GM21367 (cell line): ENCODE measurements at regions not wholly inside any gene's neighbourhood (a gene's known extent, or its start where the extent isn't known, plus 50 kb on each side); places are given as distances from the start of the nearest gene placed in this dataset.

Experiments used
- ATAC-seq: cut with Tn5 transposase; IDR thresholded peaks from one replicate; pipeline ENCODE4 v1.9.1; 2021; ENCODE audit not compliant: unreplicated experiment

GRCh38 chr5:2575292-2575691, 176.2 kb downstream of the IRX2 start:
- no peak for ATAC-seq

- no peak for ATAC-seq
Measured at GRCh38 chr5:2574155-2574554, 177.3 kb downstream of the IRX2 start.

GRCh38 chr5:2570586-2570985, 180.9 kb downstream of the IRX2 start:
- ATAC-seq = no peak

- no peak for ATAC-seq
Measured at GRCh38 chr5:2569774-2570542, 181.5 kb downstream of the IRX2 start.

- no peak for ATAC-seq
Measured at GRCh38 chr5:2569176-2569575, 182.3 kb downstream of the IRX2 start.

- no peak for ATAC-seq
Measured at GRCh38 chr5:2566284-2566683, 185.2 kb downstream of the IRX2 start.

GRCh38 chr5:2565147-2565546, 186.3 kb downstream of the IRX2 start:
- no peak for ATAC-seq

- no peak for ATAC-seq
Measured at GRCh38 chr5:2563046-2563445, 188.4 kb downstream of the IRX2 start.

GRCh38 chr5:2562036-2562435, 189.4 kb downstream of the IRX2 start:
- ATAC-seq = no peak

- ATAC-seq = no peak
Measured at GRCh38 chr5:2560435-2560834, 191.0 kb downstream of the IRX2 start.

- ATAC-seq = no peak
Measured at GRCh38 chr5:2557435-2557834, 194.0 kb downstream of the IRX2 start.

- ATAC-seq = no peak
Measured at GRCh38 chr5:2556375-2556966, 195.0 kb downstream of the IRX2 start.

- ATAC-seq = no peak
Measured at GRCh38 chr5:2553611-2554010, 197.9 kb downstream of the IRX2 start.

- ATAC-seq = no peak
Measured at GRCh38 chr5:2550509-2550908, 201.0 kb downstream of the IRX2 start.

GRCh38 chr5:2549900-2550299, 201.6 kb downstream of the IRX2 start:
- ATAC-seq = no peak

GRCh38 chr5:2549354-2549753, 202.1 kb downstream of the IRX2 start:
- ATAC-seq = no peak

- ATAC-seq = no peak
Measured at GRCh38 chr5:2546938-2547337, 204.5 kb downstream of the IRX2 start.

GRCh38 chr5:2544003-2544402, 207.5 kb downstream of the IRX2 start:
- no peak for ATAC-seq

GRCh38 chr5:2542821-2543220, 208.7 kb downstream of the IRX2 start:
- no peak for ATAC-seq

- ATAC-seq = no peak
Measured at GRCh38 chr5:2542026-2542425, 209.5 kb downstream of the IRX2 start.

GRCh38 chr5:2538169-2538568, 213.3 kb downstream of the IRX2 start:
- no peak for ATAC-seq

GRCh38 chr5:2537378-2538145, 213.9 kb downstream of the IRX2 start:
- no peak for ATAC-seq
